GM21786 (cell line): ENCODE measurements at regions not wholly inside any gene's neighbourhood (a gene's known extent, or its start where the extent isn't known, plus 50 kb on each side); places are given as distances from the start of the nearest gene placed in this dataset.
"Not testable (repeated sequence)": the region's sequence is repeated elsewhere in the genome, so short reads cannot be mapped to it uniquely, and the experiment has no call there.

Source experiments
- ATAC-seq: cut with Tn5 transposase; IDR thresholded peaks from one replicate; pipeline ENCODE4 v1.9.1; 2021; ENCODE audit not compliant: unreplicated experiment

DNA sequence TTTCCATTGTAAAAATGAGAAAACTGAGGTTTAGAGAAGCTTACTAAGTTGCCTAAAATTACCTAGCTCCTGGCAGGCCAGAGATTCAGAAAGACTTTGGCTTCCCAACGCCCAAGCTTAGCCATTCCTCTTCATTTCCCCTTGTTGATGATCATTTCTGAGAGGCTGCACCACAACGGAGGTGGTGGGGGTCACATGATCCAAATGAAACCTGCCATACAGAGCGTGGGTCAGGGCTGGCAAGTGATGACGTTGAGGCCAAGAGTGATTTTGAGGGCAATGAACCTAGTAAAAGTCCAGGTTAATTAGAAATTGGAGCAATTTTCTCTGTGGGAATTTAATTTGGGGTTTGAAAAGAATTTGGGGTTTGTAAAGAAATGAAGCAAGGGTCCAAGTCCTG is 109.9 kb downstream of the TMEM182 start:
- no peak for ATAC-seq

DNA sequence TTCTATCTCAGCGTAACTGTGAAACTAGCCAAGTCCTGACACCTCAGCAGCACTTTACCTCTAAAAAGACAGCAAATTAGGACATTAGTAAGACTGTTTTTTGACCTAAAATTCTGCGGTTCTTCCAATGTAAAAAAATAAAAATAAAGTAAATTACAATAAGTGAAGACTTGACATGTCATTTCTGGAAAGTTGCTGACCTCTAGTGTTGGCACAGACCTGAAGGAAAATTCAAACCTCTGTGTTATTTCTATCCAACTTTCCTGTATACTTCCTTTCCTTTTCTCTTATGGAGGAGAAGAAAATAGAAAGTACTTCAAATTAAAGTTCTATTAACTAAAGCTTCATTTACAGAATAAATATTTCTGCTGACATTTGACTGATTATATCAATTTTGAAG is 110.6 kb downstream of the TMEM182 start:
- no peak for ATAC-seq

DNA sequence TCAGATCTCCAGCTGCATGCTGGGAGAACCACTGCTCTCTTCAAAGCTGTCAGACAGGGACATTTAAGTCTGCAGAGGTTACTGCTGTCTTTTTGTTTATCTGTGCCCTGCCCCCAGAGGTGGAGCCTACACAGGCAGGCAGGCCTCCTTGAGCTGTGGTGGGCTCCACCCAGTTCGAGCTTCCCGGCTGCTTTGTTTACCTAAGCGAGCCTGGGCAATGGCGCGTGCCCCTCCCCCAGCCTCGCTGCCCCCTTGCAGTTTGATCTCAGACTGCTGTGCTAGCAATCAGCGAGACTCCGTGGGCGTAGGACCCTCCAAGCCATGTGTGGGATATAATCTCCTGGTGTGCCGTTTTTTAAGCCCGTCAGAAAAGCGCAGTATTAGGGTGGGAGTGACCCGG is 117.7 kb downstream of the TMEM182 start:
- ATAC-seq, result not testable (repeated sequence)

DNA sequence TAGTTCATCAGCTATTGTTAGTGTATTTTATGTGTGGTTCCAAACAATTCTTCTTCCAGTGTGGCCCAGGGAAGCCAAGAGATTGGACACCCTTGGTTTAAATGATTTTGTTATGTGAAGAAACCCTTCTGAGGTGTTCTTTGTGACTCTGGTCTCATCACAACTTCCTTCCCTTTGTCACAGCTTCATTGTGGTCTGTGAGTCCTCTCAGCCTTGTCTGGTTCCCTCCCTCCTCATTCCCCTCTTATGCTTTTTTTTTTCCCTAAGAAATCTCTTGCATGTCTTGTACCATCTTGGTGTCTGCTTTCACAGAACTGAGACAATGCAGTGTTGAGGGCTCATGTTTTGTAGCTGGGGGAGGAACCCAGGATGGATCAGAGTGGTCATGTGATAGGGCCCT is 118.9 kb downstream of the TMEM182 start:
- no peak for ATAC-seq

DNA sequence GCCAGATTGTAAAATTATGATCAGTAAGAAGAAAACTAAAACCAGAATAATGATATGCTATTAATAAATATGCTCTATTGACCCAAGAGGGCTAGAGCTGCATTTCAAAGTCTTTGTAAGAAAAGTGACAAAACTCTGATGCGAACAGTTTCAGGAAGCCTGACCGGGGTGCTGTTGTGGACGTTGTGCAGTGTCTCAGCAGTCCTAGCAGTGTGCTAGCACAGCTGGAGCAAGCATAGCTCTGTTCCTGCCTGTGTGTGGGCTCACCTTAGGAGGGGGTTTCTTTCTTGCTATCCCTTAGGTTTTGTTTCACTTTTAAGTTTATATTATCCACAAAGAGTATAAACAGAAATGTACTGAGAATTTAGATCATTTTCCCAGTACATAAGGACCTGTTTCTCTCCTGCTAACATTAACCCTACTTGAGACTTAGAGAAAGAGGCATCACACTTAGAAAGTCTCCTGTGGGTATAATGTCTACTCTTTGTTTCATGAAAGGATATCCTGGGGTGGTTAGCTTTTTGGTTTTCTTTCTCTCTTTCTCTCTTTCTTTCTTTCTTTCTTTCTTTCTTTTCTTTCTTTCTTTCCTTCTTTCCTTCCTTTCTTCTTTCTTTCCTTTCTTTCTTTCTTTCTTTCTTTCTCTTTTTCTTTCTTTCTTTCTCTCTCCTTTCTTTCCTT is 124.5 kb downstream of the TMEM182 start:
- ATAC-seq, result no peak

DNA sequence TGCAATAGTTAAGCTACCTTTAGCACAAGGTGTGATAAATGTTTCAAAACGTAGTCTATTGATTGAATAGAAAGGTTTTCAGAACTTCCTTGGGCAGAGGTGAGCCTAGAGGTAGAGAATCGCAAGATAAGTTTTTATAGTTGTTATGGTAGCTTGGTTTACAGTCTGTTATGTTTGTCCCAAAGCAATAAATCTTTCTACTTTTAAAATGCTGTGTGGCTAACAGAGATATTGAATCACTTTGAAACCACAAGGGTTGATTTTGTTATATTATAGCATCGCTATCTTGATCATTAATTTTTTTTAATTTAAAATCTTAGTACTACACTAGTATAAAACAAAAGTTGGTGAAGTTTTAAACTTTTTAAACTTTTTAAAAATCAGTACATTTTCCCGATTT is 126.7 kb downstream of the TMEM182 start:
- ATAC-seq, result no peak

DNA sequence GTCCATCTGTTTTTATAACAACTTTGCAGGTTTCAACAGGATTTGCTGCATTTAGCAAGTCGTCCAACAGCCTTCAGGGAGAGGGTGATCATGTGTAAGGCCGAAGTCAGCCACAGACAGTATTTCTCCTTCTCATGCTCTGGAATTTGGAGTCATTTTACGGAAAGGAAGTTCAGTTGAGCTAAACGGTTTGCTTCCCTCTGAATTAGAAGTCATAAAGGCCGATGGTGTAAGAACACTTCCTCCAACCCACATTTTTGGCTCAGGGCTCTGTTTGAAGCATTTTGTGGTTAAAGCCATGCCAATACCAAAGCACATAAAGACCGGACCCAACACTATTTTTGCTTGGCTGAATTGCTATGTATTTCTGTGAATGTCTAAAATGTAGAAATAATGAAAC is 129.5 kb downstream of the TMEM182 start:
- ATAC-seq, result no peak

DNA sequence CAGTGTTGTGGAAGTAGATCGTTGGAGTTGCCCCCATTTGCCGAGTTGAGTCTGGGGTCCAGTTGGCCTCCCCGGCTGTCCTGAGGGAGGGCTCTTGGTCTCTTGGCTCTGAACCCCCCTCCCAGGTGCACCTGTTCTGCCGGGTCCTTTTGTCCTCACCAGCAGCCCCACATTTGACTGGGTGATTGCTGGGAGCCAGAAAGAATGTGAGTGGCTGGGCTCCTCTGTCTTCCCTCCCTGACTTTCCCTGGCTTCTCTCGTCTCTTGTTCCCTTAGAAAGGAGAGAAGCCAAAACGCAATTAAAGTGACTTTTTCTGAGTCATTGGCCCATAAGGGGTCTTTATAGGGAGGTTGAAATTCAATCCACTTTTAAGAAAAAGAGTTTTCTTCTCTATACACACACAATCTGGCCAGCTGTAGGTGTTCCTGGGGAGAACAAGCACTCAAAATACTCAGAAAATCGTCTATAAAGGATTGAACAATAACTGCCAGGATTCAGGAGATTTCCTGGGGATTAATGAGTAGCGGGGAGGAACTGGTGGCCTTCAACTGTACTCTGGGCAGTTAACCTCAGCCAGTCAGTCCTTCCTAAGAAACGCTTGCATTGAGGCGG is 131.0 kb downstream of the TMEM182 start:
- ATAC-seq, result no peak

DNA sequence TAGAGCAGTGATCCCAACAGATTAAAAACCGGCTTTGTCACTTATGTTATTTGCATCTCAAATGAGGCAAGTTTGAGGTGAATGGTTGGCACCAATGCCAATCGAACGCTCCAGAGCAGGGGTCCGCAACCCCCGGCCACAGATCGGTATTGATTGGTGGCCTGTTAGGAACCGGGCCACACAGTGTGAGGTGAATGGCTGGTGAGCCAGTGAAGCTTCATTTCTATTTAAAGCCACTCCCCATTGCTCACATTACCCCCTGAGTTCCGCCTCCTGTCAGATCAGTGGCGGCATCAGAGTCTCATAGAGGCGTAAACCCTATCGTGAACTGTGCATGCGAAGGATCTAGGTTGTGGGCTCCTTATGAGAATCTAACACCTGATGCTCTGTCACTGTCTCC is 132.0 kb downstream of the TMEM182 start:
- ATAC-seq, result no peak

DNA sequence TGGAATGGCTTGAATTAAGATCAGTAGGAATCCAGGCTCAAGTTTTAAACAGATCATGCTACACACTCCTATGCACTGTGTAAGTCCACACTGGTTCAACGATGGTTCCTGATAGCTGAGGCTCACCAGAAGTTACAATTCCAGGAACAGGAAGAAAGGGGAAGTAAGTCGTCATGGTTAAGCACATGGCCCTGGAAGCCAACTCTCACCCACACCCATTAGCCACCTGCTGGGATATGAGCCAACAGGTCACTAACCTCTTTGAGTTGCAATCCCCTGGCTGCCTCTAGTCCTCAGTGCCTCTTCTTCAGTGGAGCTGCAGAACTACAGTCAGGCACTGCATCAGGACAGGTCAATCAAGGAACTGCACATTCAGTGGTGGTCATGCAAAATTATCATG is 133.5 kb downstream of the TMEM182 start:
- ATAC-seq, result no peak

DNA sequence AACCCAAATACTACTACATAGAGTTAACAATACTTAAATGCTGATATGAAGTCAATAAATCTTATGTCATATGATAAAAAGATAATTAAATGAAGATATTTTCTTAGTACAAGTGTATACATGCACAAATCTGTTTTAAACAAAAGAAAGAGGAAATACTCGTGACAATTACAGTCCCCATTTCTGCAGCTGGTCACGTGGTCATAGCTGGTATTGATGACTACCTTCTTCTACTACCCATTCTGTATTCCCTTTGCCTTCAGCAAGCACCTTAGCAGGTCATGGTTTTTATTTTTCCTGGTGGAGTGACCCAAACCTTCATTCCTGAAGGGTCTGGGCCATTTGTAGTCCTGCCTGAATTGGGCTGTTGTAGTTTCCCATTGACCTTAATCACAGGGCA is 147.4 kb downstream of the TMEM182 start:
- not testable (repeated sequence) for ATAC-seq

DNA sequence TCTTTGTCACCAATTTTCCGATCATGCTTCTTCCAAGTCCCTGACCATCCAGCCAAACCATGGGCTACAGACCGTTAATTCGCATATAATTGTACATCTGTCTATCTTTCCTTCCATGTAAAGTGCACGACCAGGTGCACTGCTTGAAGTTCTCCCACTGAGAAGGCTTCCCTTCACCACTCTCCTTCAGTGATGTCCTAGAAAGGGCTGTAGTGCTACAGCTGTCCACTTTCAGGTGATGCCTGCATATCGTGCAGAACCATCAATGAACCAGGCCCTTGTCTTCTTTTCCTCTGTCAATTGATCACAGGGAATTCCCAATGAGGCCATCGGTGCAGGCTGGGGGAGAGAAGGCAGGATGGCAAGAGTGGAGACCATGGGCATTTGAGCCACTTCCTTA is 148.9 kb downstream of the TMEM182 start:
- no peak for ATAC-seq

DNA sequence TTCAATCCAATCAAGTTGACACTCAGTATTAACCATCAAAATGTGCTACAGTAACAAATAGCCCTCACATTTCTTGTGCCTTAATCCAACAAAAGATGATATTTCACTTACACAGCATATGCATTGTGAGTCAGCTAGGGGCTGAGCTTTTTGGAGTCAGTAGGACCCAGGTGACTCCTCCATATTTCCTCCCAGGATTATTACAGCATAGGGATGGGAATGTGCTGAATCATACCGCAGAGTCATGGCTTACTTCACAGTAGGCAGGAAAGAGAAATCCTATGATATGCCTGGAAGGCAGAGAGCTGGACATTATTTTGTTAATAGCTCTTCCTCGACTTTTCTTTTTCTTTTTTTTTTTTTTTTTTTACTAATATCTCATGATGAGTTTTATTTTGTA is 153.3 kb downstream of the TMEM182 start:
- ATAC-seq, result no peak

DNA sequence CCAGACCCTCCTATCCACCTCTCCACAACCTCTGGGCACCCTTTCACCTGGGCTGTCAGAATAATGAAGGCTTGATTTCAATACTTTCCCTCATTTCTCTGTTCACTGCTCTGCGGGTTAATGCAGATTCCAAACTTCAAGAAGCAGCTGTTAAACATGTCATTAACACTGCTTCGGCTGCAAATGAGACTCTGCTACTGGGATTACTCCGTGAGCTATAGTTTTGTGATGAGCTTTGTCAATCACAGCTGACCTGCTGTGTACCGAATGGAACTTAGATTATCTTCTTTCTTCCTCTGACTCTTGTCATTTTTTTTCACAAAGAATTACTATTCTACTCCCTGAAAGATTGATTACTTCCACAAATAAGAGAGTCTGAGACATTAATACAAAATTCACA is 160.5 kb downstream of the TMEM182 start:
- no peak for ATAC-seq

DNA sequence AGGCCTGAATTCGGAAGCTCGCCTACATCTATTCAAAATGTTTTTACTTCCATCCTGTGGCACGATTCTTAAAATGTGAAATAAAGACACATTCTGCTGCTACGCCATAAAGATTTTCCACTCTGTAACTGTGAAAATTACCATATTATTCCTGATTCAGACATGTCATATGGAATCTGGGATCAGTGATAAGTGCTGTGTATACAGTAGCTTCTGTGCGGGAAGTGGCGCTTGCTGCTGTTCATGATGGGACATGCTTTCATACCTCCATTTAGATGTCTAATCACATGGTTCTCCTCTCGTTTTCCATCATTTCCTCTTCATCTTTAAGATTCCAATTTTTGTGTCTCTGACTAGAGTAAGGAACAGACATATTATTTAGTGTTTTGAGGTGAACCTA is 163.2 kb downstream of the TMEM182 start:
- no peak for ATAC-seq

DNA sequence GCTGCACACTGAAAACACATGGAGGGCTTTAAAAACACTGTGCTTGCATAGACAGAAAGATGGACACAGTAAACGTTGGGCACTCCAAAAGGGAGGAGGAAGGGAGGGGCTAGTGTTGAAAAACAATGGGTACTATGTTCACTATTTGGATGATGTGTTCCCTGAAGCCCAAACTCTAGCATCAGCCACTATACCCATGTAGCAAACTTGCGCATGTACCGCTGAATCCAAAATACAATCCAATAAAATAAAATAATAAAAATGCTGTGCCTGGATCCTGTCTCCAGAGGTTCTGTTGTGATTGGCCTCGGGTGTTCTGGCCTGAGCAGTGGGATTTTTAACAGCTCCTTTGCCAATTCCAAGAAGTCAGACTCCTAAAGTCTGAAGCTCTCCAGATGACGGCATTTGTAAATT is 166.0 kb downstream of the TMEM182 start:
- ATAC-seq, result no peak

DNA sequence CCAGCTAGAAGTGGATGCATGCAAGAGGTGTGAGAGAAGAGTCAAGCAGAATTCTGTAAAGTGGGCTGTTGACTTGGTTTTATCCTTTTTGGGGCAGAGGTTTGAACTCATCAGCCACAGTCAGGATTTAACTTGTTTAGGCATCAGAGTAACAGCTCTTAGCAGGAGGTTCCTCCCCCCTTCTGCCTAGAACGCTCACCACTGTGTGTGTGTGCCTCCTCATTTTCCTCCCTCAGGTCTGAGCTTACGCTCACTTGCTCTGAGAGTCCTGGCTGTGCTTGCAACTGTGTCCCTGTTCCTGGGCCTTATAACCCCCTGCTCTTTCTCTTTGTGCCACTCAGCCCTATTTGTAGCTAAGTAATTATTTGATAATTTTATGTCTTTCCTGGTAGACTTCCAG is 167.9 kb downstream of the TMEM182 start:
- ATAC-seq, result no peak

DNA sequence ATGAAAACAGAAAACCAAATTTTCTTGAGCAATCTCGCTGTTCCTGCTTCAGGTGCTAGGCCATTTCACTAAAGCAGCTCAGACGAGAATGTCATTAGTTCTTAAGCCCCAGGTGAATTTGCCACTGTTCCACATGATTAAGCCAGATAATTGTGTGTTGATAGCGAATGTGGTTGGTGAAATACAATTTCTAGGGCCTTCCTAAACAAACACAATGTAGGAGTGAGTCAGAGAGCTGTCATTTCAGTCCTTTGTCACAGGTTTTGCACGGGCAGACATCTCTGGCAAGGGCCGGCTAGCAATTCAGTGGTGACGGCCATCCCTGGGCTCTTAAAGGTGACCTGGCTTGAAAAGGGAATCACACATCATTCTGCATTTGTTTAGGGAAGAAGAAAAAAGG is 170.7 kb downstream of the TMEM182 start:
- no peak for ATAC-seq

DNA sequence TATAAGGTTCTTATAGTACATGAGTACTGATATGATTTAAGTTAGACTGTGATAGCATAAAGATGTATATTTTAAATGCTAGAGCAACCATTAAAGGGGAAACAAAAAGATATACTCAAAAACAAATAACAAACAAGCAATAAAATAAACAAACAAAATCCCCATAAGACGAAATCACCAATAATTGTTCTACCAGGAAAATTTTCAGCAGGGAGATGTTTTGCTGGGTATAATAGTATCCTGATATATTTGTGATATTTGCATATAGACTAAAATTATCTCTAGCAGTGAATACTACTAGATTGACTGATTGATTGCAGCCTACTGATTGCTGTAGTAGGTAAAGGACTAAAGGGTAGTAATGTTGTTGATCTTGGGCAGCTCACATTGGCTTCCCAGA is 177.4 kb downstream of the TMEM182 start:
- ATAC-seq, result no peak

DNA sequence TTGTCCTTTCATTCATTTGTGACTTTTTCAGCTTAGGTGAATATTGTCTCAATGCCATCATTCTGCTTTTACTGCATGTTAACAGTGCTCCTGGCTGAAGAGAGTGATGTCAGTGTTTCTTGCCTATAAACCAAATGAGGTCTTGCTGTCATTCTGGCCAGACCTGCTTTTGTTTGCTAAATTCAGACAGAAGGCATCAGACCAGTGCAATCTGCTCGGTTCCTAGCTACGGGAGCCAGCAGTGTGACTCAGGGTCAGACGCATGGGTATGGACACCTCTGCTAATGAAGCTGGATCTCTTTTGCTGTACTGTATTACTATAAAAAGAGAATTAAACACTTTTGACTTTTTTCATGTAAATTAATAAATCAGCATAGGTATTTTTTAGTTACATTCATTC is 178.9 kb downstream of the TMEM182 start:
- no peak for ATAC-seq

DNA sequence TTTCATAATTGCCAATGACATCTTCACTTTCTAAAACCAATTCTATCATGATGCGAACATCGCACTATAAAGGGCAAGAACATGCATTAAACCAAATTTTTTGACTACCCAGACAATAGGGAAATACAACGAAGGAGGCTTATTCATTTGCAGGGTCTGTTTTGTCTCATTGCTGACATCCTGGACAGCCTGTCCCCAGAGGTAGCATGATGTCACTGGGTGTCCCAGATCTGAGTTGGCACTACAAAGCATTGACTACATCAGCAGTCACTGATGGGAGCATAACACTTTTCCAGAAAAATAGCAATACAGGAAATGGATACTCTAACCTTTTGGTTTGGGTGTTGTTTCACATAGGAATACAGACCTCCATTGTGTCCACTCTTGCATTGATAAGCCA is 180.3 kb downstream of the TMEM182 start:
- ATAC-seq, result no peak

DNA sequence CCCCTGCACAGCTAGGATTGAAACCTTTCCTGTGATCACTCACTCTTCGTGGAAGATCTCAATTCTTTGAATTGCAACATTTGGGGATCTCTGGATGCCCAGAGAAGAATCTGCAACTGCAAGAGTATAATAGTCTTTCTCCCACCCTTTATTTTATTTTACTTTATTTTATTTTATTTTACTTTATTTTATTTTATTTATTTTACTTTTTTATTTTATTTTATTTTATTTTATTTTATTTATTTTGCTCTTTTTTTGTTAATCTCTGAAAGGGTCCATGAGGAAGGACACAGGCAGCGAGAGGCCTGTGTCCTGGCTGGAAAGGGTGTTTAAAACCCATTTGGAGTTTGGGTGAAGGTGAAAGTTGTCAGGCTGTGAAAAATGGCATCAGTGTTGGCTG is 181.4 kb downstream of the TMEM182 start:
- no peak for ATAC-seq

DNA sequence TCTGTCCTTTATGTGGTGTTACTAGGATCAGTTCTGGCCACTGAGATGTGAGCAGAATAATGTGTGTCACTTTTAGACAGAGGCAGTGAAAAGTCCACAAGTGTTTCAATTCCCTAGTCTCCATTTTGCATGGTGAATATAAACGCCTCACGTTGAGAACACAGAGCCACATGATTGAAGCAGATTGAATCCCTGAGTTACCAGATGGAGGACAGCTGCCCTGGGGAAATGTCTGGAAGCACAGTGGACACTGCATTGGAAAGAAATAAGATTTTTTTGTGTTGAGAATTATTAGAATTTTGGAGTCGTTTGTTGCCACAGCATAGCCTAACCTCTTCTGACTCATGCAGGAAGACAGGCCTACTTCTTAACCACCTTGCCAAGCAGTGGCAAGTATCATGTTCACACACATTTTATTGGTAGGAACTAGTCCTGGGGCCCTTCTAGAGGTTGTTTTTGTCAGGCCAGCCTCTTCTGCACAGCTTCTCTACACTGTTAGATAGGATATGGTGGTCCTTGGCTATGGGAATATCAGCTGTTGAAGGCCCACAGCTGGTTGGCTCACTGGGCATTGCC is 188.6 kb downstream of the TMEM182 start:
- no peak for ATAC-seq
